Left ventricle myocardium inferior (tissue), 1 donor: ENCODE measurements at regions not wholly inside any gene's neighbourhood (a gene's known extent, or its start where the extent isn't known, plus 50 kb on each side); places are given as distances from the start of the nearest gene placed in this dataset.

Experiments
- DNase-seq: peaks from one replicate; pipeline ENCODE4 v3.0.0-alpha.2; 2020
- H3K27ac ChIP-seq: fragments of 200-600 bp; replicated peaks from 2 replicates; pipeline ENCODE4 v1.8.0; 2021
- H3K27me3 ChIP-seq: fragments of 200-600 bp; 2 replicates; pipeline ENCODE4 v1.8.0; 2021; ENCODE audit warnings: low read depth
- H3K36me3 ChIP-seq: fragments of 200-600 bp; 2 replicates; pipeline ENCODE4 v1.8.0; 2021
- H3K4me1 ChIP-seq: fragments of 200-600 bp; 2 replicates; pipeline ENCODE4 v1.8.0; 2021
- H3K4me3 ChIP-seq: fragments of 200-600 bp; 2 replicates; pipeline ENCODE4 v1.8.0; 2021; ENCODE audit warnings: mild to moderate bottlenecking, moderate library complexity
- H3K9me3 ChIP-seq: fragments of 200-600 bp; replicated peaks from 2 replicates; pipeline ENCODE4 v1.8.0; 2021
- CTCF ChIP-seq: fragments of 200-600 bp; IDR thresholded peaks from 2 replicates; pipeline ENCODE4 v1.8.0; 2021; ENCODE audit warnings: antibody characterized with exemption, mild to moderate bottlenecking, borderline replicate concordance
- intact Hi-C: fragments of 100-400 bp; cut with micrococcal nuclease; formaldehyde crosslinking; loops from one replicate; pipeline ENCODE4 v1.11.0; 2022
- donor health status: DM: no; HTN: yes; CAD: no; lungs with severe emphysema.

DNA sequence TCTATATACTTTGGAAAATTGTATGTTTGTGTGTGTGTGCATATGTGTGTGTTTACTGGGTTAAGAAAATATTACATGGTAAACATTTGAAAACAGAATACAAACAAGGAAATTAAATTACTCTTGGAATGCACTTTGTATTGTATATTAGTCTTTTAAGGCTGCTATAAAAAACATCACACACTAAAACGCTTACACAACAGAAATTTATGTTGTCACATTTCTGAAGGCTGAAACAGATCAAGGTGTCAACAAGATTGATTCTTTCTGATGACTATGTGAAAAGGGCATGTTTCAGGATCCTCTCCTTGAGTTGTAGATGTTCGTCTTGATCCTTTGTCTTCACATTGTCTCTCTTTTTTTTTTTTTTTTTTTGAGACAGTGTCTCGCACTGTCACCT, 149.1 kb upstream of the CNTN5 start:
- Histone ChIP-seq H3K4me1 (no peaks in the 10 kb centered on the region), H3K27ac (no peak overlapping the region), H3K27me3 (no peaks in the 10 kb centered on the region), H3K9me3 (peaks cover 9% of the 10 kb centered on the region), H3K36me3 (no peaks in the 10 kb centered on the region), H3K4me3 (no peak overlapping the region)
- TF ChIP-seq CTCF = no peak
- no peak for DNase-seq
- intact Hi-C loops = no loop called here

DNA sequence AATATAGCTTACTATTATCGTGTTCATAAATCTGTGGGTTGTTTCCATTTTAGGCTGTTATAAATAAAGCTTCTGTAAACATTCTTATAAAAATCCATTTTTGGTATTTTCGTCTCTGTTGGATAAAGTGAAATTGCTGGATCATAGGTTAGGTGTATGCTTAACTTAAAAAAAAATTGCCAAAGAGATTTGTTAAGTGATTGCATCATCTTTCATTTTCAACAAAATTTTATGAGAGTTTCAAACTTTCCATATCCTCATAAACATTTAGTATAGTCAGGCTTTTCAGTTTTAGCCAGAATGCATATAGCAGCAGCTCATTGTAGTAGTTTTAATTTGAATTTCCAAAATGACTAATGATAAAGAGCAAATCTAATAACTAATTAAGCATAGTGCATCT, 146.7 kb upstream of the CNTN5 start:
- no peaks in the 10 kb centered on the region for H3K27me3 ChIP-seq
- H3K9me3 ChIP-seq = peaks cover 9% of the 10 kb centered on the region
- no peak for DNase-seq
- H3K36me3 ChIP-seq = no peaks in the 10 kb centered on the region
- no peaks in the 10 kb centered on the region for H3K4me1 ChIP-seq
- intact Hi-C loops = no loop called here
- H3K4me3 ChIP-seq = no peak overlapping the region
- H3K27ac ChIP-seq = no peak overlapping the region
- no peak for TF ChIP-seq CTCF

GRCh38 chr11:98895936-98896335, 124.8 kb upstream of the CNTN5 start:
- Histone ChIP-seq H3K4me3 (no peak overlapping the region), H3K36me3 (no peaks in the 10 kb centered on the region), H3K27ac (no peak overlapping the region), H3K4me1 (no peaks in the 10 kb centered on the region), H3K27me3 (no peaks in the 10 kb centered on the region), H3K9me3 (peaks cover 6% of the 10 kb centered on the region)
- DNase-seq = no peak
- intact Hi-C loops = no loop called here
- TF ChIP-seq CTCF = no peak

- Histone ChIP-seq H3K27me3 (no peaks in the 10 kb centered on the region), H3K4me1 (no peaks in the 10 kb centered on the region), H3K9me3 (no peaks in the 10 kb centered on the region), H3K4me3 (no peak overlapping the region), H3K36me3 (no peaks in the 10 kb centered on the region), H3K27ac (no peak overlapping the region)
- no peak for TF ChIP-seq CTCF
- intact Hi-C loops = no loop called here
- no peak for DNase-seq
These were observed 79.8 kb upstream of the CNTN5 start for GRCh38 chr11:98940913-98941312.

- DNase-seq = no peak
- Histone ChIP-seq H3K27me3 (no peaks in the 10 kb centered on the region), H3K4me1 (no peaks in the 10 kb centered on the region), H3K4me3 (no peak overlapping the region), H3K36me3 (no peaks in the 10 kb centered on the region), H3K9me3 (no peaks in the 10 kb centered on the region), H3K27ac (no peak overlapping the region)
- TF ChIP-seq CTCF = no peak
- intact Hi-C loops = no loop called here
These were observed 76.3 kb upstream of the CNTN5 start for GRCh38 chr11:98944461-98944860.

DNA sequence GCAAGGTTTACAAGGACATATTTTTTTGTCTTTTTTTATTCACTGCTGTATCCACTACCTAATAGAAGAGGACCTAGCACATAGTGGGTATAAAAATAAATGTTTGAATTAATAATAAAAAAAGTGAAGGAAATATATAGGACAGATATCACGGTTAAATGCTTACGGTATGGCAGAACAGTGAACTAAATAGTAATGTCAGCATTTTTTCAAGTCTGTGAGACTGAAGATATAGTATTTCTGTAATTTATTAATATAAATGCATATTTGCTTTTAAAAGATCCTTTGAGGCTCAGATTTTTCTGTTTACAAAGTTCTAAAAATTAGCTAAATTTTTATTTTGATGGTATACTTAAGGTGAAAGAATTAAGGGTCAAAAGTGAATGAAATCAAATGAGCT, 68.6 kb upstream of the CNTN5 start:
- H3K36me3 ChIP-seq = no peaks in the 10 kb centered on the region
- no peaks in the 10 kb centered on the region for H3K27me3 ChIP-seq
- no peak for DNase-seq
- no peaks in the 10 kb centered on the region for H3K9me3 ChIP-seq
- no peak overlapping the region for H3K4me3 ChIP-seq
- intact Hi-C loops = no loop called here
- no peak overlapping the region for H3K27ac ChIP-seq
- no peak for TF ChIP-seq CTCF
- H3K4me1 ChIP-seq = no peaks in the 10 kb centered on the region
